GM18511 (cell line): ENCODE measurements at regions not wholly inside any gene's neighbourhood (a gene's known extent, or its start where the extent isn't known, plus 50 kb on each side); places are given as distances from the start of the nearest gene placed in this dataset.

Experiments used
- ATAC-seq: cut with Tn5 transposase; IDR thresholded peaks from one replicate; pipeline ENCODE4 v1.9.1; 2021; ENCODE audit warnings: mild to moderate bottlenecking, moderate library complexity; ENCODE audit not compliant: unreplicated experiment

DNA sequence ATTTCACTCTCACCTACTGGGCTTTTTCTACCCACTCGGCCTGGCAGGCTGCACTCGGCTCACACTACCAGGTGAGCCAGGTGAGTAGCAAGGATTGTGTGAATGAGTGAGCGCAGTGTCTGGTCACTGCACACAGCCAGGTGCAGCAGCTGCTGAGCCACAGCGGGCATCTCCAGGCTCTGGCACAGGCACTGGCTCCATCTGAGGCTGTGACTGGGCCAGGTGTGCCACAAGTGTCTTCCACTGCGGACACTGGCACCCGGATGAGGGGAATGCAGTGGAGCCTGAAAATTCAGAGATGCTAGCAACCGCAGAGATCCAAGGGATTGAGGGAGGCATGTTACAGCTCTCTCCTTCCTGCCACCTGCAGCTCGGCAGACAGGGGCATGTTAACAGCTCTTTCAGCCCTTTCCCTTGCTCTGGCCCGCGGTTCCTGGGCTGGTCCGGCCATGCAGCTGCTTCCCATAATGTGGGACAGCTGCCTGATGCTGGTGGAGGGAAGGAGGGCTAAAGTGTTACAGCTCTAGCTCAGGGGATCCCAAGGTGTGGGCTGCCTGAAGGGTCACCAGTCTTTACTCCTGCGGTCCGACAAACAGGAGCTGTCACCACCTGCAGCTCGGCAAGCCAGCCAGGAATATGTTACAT lies 1038.3 kb downstream of the AMY1C start:
- ATAC-seq, result no peak

DNA sequence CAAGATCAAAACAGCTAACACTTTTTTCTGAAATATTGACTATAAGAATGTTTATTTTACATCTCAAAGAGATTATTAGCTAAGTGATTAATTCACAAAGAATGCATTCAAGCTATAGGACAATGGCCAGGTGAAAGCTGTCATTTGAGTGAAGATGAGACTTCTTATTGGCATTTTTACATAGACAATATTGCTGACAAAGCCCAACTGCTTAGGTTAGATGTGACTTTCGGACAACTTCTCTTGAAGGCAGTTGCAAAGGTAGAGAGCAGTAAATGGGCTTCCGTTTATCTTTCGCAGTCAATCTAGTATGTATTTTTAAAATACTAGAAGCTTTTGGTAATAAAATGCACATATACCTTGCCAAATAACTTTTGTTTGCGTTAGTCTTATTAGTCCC lies 1041.3 kb downstream of the AMY1C start:
- ATAC-seq, result no peak

DNA sequence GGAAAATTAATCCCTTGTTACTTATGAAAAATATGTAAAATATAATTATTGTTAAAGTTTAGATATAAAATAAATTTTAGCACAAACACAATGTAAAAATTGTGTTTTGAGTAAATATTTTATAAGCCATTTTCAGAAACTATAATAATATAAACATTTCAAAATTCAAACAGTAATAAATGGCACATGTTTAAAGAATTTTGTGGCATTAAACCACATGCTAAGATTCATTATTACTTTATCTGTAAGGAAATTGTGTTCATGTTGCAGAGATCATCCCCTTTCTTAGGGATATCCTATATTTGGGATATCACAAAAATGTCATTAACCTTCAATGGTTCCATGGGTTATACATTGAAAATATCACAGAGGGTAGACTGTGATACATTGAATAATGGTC lies 1044.3 kb downstream of the AMY1C start:
- ATAC-seq, result no peak

DNA sequence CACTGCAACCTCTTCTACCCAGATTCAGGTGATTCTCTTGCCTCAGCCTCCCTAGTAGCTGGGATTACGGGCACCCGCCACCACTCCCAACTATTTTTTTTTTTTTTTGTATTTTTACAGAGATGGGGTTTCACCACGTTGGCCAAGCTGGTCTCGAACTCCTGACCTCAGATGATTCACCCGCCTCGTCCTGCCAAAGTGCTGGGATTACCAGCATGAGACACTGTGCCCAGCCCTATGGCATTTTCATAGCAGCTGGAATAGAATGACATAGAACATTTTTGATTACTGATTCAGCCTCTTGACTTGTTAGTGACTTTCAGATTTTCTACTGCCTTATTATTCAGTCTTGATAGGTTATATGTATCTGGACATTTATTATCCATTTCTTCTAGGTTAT lies 1046.2 kb downstream of the AMY1C start:
- ATAC-seq, result no peak

DNA sequence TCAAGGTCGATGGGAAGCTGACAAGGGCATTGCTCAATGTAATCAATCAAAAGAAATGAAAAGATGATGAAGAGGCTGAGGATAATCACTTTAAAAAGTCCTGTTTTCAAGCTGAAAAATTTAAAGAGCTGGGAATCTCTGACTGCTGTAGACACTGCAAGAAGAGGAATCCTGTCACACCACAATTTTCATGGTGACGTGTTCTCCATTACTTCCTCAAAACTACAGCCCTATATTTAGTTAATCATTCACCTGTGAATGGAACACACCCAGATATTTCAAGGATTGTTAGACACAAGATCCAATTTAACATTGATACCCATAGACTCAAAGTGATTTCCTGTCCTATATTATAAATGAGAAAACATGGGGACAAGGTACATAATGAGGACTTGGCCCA lies 1048.3 kb downstream of the AMY1C start:
- ATAC-seq, result no peak

DNA sequence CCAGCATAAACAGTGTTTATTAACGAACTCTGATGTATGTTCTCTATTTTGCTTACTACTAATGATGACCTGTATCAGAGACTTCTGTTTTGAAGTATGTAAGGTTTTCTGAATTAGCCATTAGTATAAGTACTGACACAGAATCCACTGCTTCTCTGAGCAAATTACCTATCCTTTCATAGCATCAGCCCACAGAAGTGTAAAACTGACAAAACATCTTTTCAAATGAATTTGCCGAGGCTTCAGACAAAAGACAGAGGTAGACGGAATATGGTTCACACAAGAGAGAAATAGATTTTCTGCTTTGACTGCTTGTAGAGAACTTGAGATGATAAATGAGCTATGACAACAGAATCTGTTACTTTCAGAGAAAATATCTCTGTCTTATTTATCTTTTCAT lies 1051.6 kb downstream of the AMY1C start:
- ATAC-seq, result no peak

DNA sequence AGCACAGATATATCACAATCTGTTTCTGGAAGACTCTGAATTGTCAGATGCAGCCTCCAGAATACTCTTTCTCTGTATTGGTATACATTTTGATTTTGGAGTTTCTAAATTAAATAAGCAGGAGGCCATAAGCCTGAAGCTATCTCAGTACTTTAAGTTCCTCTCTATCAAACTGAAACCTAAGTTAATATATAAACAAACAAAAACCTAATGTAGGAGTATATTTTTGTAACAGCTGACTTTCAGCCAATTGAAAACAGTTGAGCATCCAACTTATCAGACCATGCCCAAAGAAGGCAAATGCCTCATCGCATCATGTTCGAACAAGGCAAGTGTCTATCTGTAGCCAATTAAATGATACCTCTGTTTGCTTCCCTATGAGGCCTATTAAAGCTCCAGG lies 1054.4 kb downstream of the AMY1C start:
- ATAC-seq, result peak; percentile 55

DNA sequence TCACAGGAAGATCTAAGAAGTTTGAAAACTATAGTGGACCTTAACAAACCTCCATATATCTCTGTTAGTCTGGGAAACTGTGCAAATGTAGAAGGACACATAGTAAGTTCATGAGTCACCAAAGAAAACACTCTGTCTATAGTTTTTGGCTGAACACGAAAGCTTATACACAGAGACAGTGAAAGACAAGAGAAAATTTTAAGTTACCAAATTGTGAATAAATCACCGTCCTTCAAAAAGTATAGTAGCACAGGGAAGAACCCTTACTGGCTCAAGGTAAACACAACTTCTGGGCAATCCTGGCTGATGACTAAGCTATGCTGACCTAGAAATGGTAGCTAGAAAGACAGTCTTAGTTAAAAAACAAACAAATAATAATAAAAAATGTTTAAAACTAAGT lies 1057.9 kb downstream of the AMY1C start:
- ATAC-seq, result no peak

DNA sequence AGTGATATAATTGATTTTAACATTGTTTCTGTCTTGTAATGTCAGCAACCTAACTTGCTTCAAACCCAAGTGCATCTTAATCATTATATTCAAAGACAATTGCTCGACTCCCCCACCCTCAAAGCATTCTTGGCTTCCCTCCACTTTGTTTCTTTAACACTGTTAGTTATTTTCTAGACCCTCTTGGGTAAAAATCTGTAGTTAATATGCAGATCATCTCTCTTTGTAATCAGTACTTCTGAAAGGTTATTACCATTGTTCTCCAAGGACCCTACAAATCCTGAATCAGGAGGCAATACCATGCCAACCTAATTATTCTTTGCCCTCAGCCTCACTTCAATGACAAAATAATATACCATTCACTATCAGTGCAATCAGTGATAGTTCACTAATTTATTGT lies 1075.7 kb downstream of the AMY1C start:
- ATAC-seq, result no peak

DNA sequence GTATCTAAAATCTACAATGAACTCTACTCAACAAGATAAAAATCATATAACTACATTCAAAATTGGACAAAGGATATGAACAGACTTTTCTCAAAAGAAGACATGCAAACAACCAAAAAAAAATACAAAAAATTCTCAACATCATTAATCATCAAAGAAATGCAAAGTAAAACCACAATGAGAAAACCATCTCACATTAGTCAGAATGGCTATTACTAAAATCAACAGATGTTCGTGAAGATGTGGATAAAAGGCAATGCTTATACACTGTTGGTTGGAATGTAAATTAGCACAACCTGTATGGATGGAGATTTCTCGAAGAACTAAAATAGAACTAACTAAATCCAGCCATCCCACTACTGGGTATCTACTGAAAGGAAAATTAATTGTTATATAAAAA lies 1080.8 kb downstream of the AMY1C start:
- no peak for ATAC-seq

DNA sequence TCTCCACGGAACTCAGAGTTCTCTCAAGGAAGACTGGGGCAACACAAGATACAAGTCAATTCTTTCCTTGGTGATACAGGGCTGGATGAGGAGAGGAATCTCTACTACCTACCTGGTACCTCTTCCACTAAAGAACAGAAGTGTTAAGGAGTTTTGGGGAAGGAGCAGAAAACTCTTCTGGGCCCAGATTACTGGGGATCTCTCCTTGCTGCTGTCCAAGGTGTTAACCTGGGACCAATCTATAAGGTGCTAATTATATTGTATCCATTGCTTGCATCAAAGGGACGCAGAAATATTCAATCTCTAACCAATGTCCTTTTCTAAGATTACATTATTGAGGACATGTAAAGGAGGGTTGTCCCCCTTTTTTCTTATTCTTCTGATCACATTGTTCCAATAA lies 1102.5 kb downstream of the AMY1C start:
- no peak for ATAC-seq

DNA sequence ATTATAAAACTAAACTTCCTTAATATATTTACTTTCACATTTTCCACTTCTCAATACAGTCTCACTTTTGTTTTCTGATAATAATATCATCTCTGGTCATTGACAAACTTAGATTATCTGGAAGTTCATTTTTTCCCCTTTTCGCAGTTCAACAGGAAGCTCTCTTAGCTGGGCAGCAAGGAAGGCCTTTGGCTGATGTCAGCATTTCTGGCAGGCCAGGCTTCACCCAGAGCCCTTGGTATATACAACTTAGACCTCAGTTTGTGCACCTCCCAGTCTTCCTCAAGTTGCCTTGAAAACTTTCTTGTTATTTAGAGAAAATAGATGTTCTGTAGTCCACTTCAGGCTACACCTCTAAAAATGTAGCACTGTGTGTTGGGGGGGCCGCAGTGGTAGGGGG lies 1103.6 kb downstream of the AMY1C start:
- ATAC-seq, result no peak

DNA sequence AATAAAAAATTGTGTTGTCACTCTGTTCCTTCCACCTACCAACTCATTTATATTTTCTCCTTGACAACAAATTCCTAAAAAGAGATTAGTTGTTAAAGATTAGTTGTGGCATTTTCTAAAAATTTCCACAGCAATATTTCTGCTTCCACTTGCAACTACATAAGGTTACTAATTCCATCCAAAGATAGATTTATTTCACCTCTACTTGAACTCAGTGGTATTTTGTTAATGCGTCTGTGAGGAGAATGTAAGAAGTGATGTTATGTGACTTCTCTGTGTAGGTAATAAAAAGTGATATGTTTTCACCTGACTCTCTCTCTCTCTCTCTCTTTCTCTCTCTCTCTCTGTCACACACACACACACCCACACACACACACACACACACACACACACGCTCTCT lies 1104.8 kb downstream of the AMY1C start:
- no peak for ATAC-seq

DNA sequence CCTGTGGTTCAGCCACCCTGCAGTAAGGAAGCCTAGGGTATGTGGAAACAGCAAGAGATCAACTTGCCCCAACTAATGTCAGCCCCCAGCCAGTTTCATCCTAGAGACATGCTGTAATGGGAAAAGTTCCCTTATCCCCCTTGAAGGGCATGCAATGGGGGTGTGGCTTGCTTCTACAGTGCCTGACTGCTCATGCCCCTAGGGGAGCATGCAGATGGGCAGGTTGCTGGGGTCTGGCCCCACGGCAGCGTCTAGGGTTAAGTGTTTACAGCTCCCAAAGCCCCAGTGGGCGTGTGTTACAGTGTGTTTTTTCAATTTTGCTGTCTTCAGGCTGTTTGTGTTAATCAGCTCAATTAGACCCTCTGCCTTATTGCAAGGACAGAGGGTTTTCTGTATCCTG lies 1105.9 kb downstream of the AMY1C start:
- no peak for ATAC-seq

DNA sequence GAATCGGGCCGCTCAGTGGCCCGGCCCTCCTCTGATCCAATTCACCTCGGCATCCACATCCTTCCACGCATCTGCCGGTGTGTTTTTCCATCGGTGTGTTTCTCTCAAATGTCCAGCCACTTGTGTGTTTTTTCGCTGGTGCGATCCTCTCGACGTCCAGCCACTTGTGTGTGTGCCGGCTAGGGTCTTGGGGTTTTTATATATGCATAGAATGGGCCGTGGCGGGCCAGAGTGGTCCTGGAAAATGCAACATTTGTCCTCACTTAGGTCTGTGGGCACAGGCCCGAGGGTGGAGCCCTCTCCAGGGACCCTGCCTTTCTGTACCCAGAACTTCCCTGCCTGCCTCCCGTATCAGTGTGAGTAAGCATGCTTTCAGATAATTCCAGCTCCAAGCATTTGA lies 1106.4 kb downstream of the AMY1C start:
- ATAC-seq, result no peak

DNA sequence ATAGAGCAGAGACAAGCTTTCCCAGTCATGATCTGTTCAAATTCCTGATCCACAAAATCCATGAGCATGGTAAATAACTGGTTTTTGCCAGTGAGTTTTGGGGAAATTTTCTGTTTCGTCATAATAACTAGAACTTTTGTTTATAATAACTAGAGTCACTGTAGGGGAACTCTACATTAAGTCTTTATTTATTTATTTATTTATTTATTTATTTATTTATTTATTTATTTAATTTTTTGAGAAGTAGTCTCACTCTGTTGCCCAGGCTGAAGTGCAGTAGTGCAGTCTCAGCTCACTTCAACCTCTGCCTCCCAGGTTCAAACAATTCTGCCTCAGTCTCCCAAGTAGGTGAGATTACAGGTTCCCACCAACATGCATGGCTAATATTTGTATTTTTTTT lies 1106.8 kb downstream of the AMY1C start:
- no peak for ATAC-seq

DNA sequence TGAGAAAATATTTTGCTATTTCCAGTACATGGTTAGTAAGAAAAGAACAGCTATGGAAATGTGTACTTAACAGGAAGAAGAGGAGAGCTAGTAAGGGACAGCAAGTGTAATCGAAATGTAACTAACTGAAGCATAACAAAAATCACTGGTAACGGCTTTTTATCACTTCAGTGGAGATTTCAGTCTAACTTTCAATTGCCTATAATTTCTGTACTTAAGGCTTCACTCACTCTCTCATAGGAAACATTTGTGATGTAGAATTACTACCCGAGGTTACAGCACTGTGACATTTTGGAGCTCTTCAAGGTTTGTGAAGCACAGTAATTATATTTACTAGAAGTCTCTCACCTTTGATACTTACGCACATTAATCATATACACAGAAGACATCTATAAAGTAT lies 1119.1 kb downstream of the AMY1C start:
- ATAC-seq, result no peak

DNA sequence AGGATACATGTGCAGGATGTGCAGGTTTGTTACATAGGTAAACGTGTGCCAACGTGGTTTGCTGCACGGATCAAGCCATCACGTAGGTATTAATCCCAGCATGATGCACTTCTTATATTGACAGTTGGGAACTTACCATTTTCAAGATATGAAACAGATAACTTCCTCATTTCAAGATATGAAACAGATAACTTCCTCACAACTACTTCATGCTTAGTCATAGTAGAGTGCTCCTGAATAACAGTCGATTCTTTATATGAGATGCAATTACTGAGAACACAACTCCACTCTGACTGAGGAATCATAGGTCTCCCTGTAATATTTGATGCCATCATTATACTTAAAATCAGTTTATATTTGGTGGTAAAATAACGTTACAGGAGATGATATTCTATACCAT lies 1124.3 kb downstream of the AMY1C start:
- peak; percentile 84 for ATAC-seq

DNA sequence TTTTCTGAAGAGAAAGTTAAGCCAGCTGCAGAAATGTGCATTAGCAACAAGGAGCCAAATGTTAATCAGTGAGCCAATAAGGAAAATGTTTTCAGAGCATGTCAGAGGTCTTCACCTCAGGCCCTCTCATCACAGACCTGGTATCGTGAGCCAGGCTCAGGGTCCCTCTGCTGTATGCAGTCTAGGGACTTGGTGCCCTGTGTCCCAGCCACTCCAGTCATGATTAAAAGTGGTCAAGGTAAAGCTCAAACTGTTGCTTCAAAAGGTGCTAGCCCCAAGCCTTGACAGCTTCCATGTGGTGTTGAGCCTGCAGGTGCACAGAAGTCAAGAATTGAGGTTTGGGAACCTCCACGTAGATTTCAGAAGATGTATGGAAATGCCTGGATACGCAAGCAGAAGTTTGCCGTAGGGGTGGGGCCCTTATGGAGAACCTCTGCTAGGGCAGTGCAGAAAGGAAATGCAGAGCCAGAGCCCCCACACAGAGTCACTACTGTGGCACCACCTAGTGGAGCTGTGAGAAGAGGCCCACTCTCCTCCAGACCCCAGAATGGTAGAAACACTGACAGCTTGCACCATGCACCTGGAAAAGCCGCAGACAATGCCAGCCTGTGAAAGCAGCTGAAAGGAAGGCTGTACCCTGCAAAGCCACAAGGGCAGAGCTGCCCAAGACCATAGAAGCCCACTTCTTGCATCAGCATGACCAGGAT lies 1128.7 kb downstream of the AMY1C start:
- peak; percentile 50 for ATAC-seq

DNA sequence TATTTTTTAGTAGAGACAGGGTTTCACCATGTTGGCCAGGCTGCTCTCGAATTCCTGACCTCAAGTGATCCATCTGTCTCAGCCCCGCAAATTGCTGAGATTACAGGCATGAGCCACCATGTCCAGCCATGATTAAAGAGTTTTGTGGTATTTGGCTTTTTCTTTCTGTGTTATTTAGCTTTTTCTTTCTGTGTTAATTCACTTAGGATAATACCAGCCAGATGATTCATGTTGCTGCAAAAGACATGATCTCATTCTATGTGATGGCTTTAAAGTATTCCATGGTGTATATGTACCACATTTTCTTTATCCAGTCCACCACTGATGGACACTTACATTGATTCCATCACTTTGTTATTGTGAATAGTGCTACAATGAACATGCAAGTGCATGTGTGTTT lies 1135.2 kb downstream of the AMY1C start:
- ATAC-seq, result no peak

DNA sequence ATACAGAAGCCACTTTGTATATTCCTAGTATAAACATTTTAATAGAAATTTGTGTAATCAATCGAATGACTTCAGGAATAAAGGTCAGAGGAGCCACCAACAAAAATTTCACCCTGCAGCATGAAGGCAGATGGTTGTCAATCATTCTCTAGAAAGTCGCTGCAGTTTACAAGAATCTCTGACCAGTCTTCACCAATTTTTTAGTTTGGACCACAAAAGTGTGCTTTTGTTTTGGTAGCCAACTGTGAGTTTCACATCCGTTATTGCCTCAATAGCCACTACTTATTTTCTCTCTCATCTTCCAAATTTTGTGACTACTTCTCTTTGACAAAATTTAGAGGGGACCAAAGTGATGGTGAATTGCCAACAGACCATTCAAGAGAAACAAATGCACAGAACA lies 1155.6 kb downstream of the AMY1C start:
- ATAC-seq, result peak; percentile 61

DNA sequence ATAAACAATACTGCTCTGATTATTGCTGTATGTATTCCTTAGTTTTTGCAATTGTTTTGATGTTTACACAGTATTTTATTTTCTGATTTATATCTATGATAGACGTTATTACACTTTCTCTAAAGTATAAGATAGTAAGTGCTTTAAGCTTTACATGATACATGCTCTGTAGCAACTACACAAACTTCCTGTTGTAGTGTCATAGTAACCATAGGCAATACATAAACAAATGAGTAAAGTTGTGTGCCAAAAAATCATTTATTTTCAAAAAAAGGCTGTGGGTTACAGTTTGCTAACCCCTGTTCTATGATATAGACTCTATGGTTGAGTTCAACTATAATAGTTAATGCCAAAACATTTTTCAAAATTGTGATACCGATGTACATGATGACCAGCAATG lies 1156.4 kb downstream of the AMY1C start:
- no peak for ATAC-seq

DNA sequence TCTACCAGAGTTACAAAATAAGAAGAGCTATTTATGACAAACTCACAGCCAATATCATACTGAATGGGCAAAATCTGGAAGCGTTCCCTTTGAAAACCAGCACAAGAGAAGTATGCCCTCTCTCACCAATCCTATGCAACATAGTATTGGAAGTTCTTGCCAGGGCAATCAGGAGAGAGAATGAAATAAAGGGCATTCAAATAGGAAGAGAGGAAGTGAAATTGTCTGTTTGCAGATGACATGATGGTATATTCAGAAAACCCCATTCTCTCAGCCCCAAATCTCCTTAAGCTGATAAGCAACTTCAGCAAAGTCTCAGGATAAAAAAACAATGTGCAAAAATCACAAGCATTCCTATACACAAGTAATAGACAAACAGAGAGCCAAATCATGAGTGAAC lies 1169.5 kb downstream of the AMY1C start:
- no peak for ATAC-seq
